A673 (cell line): ENCODE measurements at regions not wholly inside any gene's neighbourhood (a gene's known extent, or its start where the extent isn't known, plus 50 kb on each side); places are given as distances from the start of the nearest gene placed in this dataset.

Experiments
- BruUV-seq: library from RNA; stranded (reverse); fragments of 400-500 nt; replicated peaks from 2 replicates; lab custom pipeline; 2021; lab: Mats Ljungman, UMichigan
- CTCF ChIA-PET: fragments of 300-600 bp; sonication (Branson Sonifier 250); formaldehyde crosslinking; loops from one replicate; lab custom pipeline; 2022; ENCODE audit warnings: antibody characterized with exemption; lab: Charles Lee
- POLR2A ChIA-PET: fragments of 300-600 bp; sonication (Branson Sonifier 250); formaldehyde crosslinking; loops from one replicate; lab custom pipeline; 2022; ENCODE audit warnings: antibody characterized with exemption; ENCODE audit not compliant: low non-redundant PET; lab: Charles Lee
- DNase-seq: peaks from one replicate; pipeline ENCODE4 v3.0.0-alpha.2; 2015; ENCODE audit warnings: low spot score
- H3K27ac ChIP-seq: fragments of 200-600 bp; sonication (generic); 2 replicates; pipeline ENCODE4 v1.5.1; 2016; ENCODE audit warnings: mixed run types, low read depth, mild to moderate bottlenecking, mixed read lengths, antibody characterized with exemption, low read length; ENCODE audit not compliant: poor library complexity, severe bottlenecking
- H3K27me3 ChIP-seq: fragments of 200-600 bp; sonication (generic); replicated peaks from 2 replicates; pipeline ENCODE4 v1.6.1; 2017; ENCODE audit warnings: mixed run types, low read depth, mild to moderate bottlenecking, mixed read lengths, antibody characterized with exemption, low read length; ENCODE audit not compliant: insufficient read depth, poor library complexity
- H3K36me3 ChIP-seq: fragments of 200-600 bp; sonication (generic); 2 replicates; pipeline ENCODE4 v1.6.1; 2016; ENCODE audit warnings: mixed run types, mild to moderate bottlenecking, mixed read lengths, antibody characterized with exemption, low read length; ENCODE audit not compliant: insufficient read depth, poor library complexity, severe bottlenecking
- H3K4me1 ChIP-seq: fragments of 200-600 bp; sonication (generic); 2 replicates; pipeline ENCODE4 v1.6.1; 2017; ENCODE audit warnings: mixed run types, mild to moderate bottlenecking, mixed read lengths, antibody characterized with exemption, low read length; ENCODE audit not compliant: insufficient read depth, poor library complexity, severe bottlenecking
- H3K4me3 ChIP-seq: fragments of 200-600 bp; sonication (generic); 2 replicates; pipeline ENCODE4 v1.5.1; 2016; ENCODE audit warnings: low read depth, mixed run types, mild to moderate bottlenecking, mixed read lengths, low read length; ENCODE audit not compliant: poor library complexity, severe bottlenecking
- H3K9me3 ChIP-seq: fragments of 200-600 bp; sonication (generic); 2 replicates; pipeline ENCODE4 v1.6.1; 2016; ENCODE audit warnings: mixed run types, low read depth, mild to moderate bottlenecking, mixed read lengths, antibody characterized with exemption, low read length; ENCODE audit not compliant: poor library complexity, severe bottlenecking
- CTCF ChIP-seq: fragments of 300-800, 200-600 bp; sonication (generic); conservative IDR thresholded peaks from 2 replicates; pipeline ENCODE4 v1.5.1; 2017; ENCODE audit warnings: low read depth, mild to moderate bottlenecking, antibody characterized with exemption, low read length, moderate library complexity, mixed read lengths
- EZH2 ChIP-seq: fragments of 200-600 bp; sonication (generic); IDR thresholded peaks from 2 replicates; pipeline ENCODE4 v1.6.1; 2017; ENCODE audit warnings: borderline replicate concordance, low read depth, mild to moderate bottlenecking, mixed read lengths, antibody characterized with exemption, low read length; ENCODE audit not compliant: poor library complexity, severe bottlenecking
- intact Hi-C: fragments of 100-400 bp; cut with micrococcal nuclease; formaldehyde crosslinking; loops from one replicate; pipeline ENCODE4 v1.10.0; 2022; ENCODE audit not compliant: unreplicated experiment

- DNase-seq = no peak
- Histone ChIP-seq H3K27ac (no peak overlapping the region), H3K9me3 (no peaks in the 10 kb centered on the region), H3K36me3 (no peaks in the 10 kb centered on the region), H3K4me1 (no peaks in the 10 kb centered on the region), H3K27me3 (no peaks in the 10 kb centered on the region), H3K4me3 (no peak overlapping the region)
- intact Hi-C loops = no loop called here
- no TSS peak for BruUV-seq
- CTCF ChIA-PET = no interaction called here
- POLR2A ChIA-PET = no interaction called here
- TF ChIP-seq CTCF (no peak), EZH2 (no peak)
These were observed 125.3 kb upstream of the SMURF2 start for GRCh38 chr17:64787255-64787920.

- BruUV-seq = no TSS peak
- CTCF ChIA-PET = no interaction called here
- Histone ChIP-seq H3K4me3 (no peak overlapping the region), H3K9me3 (no peaks in the 10 kb centered on the region), H3K4me1 (no peaks in the 10 kb centered on the region), H3K27ac (no peak overlapping the region), H3K36me3 (no peaks in the 10 kb centered on the region), H3K27me3 (no peaks in the 10 kb centered on the region)
- intact Hi-C loops = no loop called here
- DNase-seq = no peak
- POLR2A ChIA-PET = no interaction called here
- TF ChIP-seq CTCF = no peak
These were observed 124.2 kb upstream of the SMURF2 start for GRCh38 chr17:64786337-64786736.

GRCh38 chr17:64785011-64785421, 122.9 kb upstream of the SMURF2 start:
- no peaks in the 10 kb centered on the region for H3K36me3 ChIP-seq
- DNase-seq = no peak
- ChIA-PET POLR2A (no interaction called here), CTCF (no interaction called here)
- H3K9me3 ChIP-seq = no peaks in the 10 kb centered on the region
- intact Hi-C loops = no loop called here
- H3K4me1 ChIP-seq = peaks cover 2% of the 10 kb centered on the region
- peaks cover 10% of the 10 kb centered on the region for H3K27me3 ChIP-seq
- no peak overlapping the region for H3K4me3 ChIP-seq
- no TSS peak for BruUV-seq
- no peak overlapping the region for H3K27ac ChIP-seq
- TF ChIP-seq CTCF (no peak), EZH2 (no peak)
